GM18505 (cell line): ENCODE measurements at regions not wholly inside any gene's neighbourhood (a gene's known extent, or its start where the extent isn't known, plus 50 kb on each side); places are given as distances from the start of the nearest gene placed in this dataset.

Source experiments
- ATAC-seq: cut with Tn5 transposase; IDR thresholded peaks from one replicate; pipeline ENCODE4 v1.9.1; 2021; ENCODE audit not compliant: unreplicated experiment
- POLR2A ChIP-seq: IDR thresholded peaks from 4 replicates; pipeline ENCODE4 v1.6.1; 2011; ENCODE audit warnings: borderline replicate concordance; ENCODE audit not compliant: insufficient read depth, insufficient read length; ENCODE audit errors: extremely low read depth

DNA sequence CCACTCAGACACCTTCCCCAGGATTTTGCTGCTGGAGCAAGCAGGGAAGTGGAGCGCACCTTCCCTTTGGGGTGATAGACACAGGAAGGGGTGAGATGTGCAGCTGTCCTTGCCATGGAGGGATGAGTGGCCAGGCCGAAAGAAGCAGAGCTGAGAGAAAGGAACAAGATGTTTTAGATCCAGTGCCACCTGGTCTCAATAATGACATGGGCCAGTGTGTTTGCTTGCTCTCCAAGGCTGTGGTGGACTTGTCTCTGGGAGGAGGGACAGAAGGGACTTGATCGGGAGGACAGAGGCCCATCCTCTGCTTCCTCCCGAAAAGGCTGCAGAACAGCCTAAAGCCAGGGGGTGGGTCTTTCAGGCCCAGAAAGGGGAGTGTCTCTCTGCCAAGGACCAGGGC, 61.7 kb upstream of the CCDC167 start:
- no peak for ATAC-seq
- no peak for TF ChIP-seq POLR2A

DNA sequence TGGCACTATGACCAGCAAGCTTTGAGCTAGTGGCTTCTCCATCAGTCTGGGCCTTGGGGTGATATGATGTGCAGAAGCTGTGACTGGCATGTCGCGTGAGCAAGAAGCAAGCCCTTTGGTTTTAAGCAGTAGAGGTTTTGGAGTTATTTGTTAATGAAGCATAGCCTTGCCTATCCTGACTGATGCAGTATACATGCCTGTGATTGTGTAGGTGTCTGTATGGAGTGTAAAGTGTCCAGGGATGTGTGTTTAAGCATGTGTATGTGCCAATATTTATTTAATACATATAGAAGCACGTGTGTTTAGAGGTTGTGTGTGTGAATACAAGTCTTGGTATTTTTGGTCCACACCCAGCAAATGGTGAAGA, 61.0 kb upstream of the CCDC167 start:
- no peak for TF ChIP-seq POLR2A
- ATAC-seq, result no peak

DNA sequence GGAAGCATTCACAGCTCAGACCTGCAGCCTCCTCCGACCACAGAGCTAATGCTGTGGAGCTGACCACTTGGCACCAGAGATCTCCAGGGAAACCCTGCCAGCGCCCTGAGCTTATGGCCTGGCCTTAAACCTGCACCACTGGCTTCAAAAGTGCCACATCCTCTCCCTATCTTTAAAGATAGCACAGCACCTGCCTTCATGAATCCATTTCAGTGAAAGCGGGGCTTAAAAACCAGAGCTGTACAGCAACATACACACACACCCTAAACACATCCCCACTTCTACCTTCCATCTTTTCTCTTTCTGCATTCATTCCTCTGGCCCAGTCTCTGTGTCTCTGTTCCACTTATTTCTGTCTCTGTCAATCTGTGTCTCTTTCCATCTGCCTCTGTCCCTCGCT, 59.8 kb upstream of the CCDC167 start:
- ATAC-seq, result no peak
- TF ChIP-seq POLR2A, result no peak

DNA sequence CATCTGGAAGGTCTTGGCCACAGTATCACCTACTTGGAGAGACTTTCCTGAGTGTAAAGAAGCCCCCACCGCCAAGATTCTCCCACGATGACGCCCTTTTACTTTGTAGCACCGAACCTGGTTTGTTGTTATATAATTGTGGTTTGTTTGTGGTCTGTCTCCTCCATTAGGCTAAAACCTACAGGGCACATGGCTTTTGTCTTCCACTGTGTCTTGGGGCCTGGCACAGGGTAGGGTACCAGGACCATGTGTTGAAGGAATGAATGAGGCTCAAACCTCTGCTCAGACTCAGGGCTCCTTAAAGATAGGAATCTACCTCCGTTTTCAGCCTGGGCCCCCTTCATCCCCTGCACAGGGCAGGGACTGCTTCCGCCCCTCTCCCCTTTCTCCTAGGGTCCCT, 59.4 kb upstream of the CCDC167 start:
- ATAC-seq, result no peak
- TF ChIP-seq POLR2A, result no peak

DNA sequence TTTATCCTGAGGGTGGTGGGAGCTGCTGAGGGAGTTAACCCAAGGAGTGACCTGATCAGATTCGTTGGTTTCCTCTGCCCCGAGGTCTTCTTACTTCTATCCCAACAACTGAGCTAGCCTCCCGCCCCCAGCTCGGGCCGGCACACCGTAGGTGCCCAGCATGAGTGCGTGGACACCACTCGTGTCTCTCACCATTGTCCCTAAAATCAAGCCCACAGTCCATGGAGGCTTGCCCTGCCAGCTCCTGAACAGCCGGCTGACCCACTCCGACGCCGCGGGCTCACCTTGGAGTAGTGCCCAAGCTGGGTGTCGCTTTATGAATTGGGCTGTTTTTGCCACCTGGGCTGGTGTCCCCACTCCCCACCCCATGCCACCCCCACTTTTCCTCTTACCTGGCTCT, 59.0 kb upstream of the CCDC167 start:
- TF ChIP-seq POLR2A, result no peak
- no peak for ATAC-seq

DNA sequence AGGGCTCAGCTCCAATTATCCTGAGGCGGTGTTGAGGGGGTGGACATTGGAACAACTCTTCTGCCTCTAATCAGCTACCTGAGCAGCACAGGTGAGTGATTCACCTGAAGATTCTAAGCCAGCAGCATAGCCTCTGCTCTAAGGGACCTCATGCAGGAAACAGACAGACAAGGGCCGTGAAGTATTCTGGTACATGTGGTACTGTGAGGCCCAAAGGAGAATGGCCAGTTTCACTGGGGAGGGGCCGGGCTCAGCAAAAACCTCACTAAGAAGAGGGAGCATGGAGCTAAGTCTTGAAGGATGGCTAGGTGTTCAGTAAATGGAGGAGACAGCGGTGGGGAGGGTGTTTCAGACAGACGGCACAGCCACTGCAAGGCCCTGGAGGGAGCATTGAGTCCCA, 58.5 kb upstream of the CCDC167 start:
- no peak for TF ChIP-seq POLR2A
- ATAC-seq, result no peak

DNA sequence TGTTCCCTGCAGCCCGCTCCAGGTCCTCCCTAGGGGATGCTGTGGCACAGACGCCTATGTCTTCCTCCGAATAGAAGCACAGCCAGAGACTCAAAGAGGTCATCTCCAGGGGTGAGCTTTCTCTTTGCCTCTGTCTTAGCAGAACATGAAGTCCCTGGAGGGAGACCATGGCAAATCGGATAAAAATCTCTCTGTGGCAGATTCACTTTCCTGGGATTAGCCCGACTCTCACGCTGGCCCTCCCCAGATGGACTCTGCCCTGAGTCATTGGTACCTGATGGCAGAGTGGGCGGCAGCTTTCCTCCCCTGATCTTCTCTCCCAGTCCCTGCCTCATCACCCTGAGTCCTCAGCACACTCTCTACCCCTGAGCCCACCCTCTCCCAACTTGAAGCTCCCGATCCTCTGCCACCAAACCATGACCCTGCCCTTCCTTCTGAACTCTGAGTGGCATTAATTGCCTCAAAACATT, 58.0 kb upstream of the CCDC167 start:
- no peak for ATAC-seq
- TF ChIP-seq POLR2A, result no peak

DNA sequence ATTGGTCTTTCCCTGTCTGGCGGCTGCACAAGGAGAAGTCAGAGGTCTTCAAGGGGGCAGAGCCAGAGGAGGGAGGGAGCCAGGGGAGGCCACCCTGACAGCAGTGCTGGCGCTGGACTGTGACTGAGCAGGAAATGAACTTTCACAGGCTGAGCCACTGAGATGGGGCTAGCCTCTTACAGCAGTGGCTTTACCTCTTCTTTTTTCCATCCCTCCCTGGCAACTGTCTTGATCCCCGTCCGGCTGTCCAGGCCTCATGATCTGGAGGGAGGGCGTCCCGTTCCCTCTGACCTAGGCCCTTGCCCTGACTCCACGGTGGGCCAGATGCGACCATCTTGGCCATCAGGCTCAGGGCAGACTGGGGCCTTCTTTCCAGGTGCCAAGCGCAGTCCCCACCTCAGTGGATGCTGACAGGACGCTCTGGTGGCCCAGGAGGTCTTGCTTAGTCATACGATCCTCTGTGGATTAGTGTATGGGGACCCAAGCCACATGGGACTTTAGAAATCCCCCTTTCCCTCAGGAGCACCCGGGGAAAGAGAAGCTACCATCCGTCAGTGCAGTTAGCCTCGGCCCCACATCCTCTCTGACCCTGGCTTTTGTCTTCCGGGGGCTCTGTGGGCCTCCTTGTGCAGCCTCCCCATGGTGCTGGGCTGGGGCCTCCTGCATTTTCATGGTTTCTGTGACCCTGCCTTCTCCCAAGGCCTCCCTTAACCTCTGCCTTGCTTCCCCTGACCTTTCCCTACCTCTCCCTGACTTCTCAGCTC, 57.4 kb upstream of the CCDC167 start:
- no peak for ATAC-seq
- TF ChIP-seq POLR2A, result peak; percentile 54

DNA sequence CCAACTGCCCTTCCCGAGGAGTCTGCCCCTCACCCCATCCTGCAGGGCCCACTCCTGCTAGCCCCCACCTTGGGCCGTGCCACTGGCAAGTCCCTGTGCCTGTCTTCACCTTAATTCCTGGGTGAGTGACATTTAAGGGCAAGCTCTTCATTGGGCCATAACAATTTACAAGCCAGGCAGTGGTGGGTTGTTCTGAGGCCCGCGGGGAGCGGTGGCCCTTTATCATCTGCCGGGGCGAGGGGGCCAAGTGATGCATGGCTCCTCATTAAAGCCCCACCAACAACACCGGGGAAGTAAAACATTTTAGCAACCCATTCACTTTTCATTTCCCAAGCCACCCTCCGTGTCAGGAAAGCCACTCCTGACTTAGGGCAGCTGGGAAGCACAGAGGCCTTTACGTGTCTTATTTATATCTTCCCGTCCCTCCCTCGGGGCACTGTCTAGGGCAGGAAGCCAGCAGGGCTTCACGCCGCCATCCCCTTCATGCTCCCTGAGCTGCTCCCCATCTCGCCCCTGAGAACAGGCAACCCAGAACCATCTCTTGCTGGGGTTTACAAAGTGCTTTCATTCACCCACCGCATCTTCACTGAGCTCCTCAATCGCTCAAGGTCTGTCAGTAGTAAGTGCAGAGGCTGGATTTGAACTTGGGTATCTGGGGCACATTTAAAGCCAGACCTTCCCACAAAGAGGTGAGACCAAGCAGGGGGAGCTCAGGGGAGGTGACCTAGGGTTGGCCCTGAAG, 55.5 kb upstream of the CCDC167 start:
- no peak for ATAC-seq
- peak; percentile 75 for TF ChIP-seq POLR2A

DNA sequence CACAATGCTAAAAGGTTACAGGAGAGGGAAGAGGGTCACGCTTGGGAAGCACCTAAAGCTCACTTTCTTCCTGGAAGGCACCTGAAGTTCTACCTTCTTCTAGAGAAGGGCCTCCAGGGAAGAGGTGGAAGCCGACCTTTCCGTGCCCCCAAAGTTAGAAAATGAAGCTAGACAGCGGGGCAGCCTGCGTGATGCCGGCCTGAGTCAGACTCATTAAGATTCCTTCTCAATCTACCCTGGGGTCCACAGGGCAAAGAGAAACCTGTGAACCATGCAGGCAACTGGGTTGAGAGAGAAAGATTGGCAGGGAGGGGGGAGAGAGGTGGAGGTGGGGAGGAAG, 54.8 kb upstream of the CCDC167 start:
- TF ChIP-seq POLR2A, result peak; percentile 41
- ATAC-seq, result no peak

DNA sequence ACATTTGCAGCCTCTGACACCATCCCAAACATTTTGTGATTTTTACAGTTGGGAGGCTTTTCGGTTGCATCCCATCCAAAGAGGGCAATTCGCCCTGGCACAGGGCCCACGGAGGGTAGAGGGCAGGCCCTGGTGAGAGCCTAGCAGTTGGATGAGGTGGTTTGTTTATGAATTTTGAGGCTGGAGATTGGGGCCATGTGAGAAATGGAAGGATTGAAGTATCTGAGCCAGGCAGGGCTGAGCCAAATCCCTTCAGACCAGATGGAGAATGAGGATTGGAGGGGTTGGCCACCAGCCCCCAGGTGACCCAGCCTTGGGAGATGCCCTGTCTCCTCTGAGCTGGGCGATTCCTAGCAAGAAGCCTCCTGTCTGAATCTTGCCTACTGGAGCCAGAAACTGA, 52.6 kb upstream of the CCDC167 start:
- no peak for TF ChIP-seq POLR2A

DNA sequence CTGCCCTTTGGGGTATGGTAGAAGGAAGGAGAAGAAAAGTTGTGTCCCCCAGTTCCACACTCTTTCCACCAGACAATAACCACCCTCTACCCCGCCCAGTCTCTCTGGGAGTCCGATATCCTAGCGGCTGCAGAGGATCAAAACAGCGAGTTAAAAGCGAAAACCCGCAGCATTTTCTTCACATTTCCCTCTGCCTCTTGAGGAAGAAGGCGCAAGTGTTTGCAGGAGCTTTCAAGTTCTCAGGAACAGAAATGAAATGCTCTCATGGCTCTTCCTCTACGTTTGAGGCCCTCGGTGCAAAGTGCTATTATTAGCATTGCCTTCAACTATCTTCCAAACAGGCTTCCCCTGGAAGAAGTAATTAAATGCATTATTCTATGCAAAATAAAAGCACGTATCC, 52.2 kb upstream of the CCDC167 start:
- TF ChIP-seq POLR2A, result no peak
- no peak for ATAC-seq

More for the DNA sequence above, 52.6 kb upstream of the CCDC167 start:
- no peak for ATAC-seq

DNA sequence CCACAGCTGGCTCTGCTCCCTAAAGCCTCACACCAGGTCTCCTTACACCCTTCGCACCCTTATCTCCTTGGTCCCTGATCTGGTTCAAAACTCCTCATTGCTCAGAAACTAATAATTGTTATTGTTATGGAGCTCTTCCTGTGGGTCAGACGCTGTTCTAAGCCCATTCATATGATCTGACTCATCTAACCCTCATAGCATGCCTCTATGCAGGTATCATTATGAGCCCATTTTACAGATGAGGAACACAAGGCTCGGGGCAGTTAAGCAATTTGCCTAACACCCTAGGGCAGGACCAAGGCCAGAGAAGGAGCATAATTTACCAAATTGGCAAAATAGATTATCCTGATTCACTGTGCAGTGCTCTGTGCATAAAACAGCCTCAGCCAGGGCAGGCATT, 51.8 kb upstream of the CCDC167 start:
- no peak for TF ChIP-seq POLR2A
- no peak for ATAC-seq

DNA sequence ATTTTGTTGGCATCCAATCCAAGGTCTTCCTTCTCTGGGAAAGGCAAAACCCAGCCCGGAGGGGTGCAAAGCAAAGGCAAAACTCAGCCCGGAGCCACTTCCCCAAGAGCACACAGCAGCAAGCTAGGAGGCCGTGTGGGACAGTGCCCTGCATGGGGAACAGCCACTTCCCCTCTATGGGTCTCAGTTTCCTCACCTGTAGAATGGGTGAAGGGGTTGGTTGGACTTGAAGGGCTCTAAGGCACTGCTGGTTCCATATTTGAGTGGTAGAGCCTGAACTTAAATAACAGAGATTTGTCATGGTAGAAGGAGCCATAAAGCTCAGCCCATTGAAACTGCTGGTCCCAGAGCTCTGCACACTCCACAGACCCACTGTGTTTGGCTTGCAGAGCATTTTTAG, 51.3 kb upstream of the CCDC167 start:
- no peak for TF ChIP-seq POLR2A
- no peak for ATAC-seq
